GM18505 (cell line): ENCODE measurements at regions not wholly inside any gene's neighbourhood (a gene's known extent, or its start where the extent isn't known, plus 50 kb on each side); places are given as distances from the start of the nearest gene placed in this dataset.

Experiments used
- ATAC-seq: cut with Tn5 transposase; IDR thresholded peaks from one replicate; pipeline ENCODE4 v1.9.1; 2021; ENCODE audit not compliant: unreplicated experiment
- POLR2A ChIP-seq: IDR thresholded peaks from 4 replicates; pipeline ENCODE4 v1.6.1; 2011; ENCODE audit warnings: borderline replicate concordance; ENCODE audit not compliant: insufficient read depth, insufficient read length; ENCODE audit errors: extremely low read depth

GRCh38 chr12:114790276-114790675, 106.3 kb upstream of the TBX3 start:
- ATAC-seq, result no peak
- TF ChIP-seq POLR2A, result no peak

DNA sequence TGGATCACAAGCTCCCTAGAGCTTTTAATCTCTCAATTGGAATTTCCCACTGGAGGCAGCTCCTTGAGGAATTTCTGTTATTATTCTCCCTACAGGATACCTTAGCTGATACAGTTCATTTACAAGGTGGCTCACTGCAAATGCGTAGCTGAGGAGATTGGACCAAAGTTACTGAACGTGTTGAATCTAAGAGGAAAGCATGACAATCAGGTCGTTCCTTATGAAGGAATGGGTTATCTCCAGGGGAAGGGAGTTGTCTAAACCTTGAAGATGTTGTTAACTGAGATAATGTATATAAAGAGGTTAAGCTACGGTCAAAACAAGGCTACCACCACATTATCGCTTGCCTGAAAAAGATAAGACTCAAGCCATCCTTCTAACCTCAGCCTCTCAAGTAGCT, 105.8 kb upstream of the TBX3 start:
- TF ChIP-seq POLR2A, result no peak
- ATAC-seq, result no peak

GRCh38 chr12:114789276-114789675, 105.3 kb upstream of the TBX3 start:
- no peak for TF ChIP-seq POLR2A
- no peak for ATAC-seq

DNA sequence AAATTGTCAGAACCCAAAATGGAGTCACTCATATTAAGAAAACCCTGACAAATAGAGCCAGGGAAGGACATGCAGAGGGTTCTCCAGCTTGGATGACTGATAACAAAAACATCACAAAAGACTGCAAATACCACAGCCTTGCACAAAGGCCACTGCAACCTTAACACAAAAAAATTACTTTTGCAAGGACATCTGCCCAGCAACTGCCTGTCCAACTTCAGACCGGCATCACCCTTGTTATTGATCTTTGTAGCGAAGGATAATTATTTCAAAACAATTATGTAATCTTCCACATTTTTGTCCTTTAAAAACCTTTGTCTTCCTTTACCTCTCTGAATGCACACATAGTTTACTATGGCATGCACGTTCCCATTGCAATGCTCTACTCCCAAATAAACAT, 100.6 kb upstream of the TBX3 start:
- ATAC-seq, result no peak
- no peak for TF ChIP-seq POLR2A

- TF ChIP-seq POLR2A, result no peak
- no peak for ATAC-seq
These were observed 99.2 kb upstream of the TBX3 start for GRCh38 chr12:114783089-114783618.

GRCh38 chr12:114780746-114781399, 96.9 kb upstream of the TBX3 start:
- TF ChIP-seq POLR2A, result no peak
- ATAC-seq, result no peak

- ATAC-seq, result no peak
- no peak for TF ChIP-seq POLR2A
These were observed 95.7 kb upstream of the TBX3 start for GRCh38 chr12:114779647-114780046.

- TF ChIP-seq POLR2A, result no peak
- no peak for ATAC-seq
These were observed 95.2 kb upstream of the TBX3 start for GRCh38 chr12:114779186-114779585.

DNA sequence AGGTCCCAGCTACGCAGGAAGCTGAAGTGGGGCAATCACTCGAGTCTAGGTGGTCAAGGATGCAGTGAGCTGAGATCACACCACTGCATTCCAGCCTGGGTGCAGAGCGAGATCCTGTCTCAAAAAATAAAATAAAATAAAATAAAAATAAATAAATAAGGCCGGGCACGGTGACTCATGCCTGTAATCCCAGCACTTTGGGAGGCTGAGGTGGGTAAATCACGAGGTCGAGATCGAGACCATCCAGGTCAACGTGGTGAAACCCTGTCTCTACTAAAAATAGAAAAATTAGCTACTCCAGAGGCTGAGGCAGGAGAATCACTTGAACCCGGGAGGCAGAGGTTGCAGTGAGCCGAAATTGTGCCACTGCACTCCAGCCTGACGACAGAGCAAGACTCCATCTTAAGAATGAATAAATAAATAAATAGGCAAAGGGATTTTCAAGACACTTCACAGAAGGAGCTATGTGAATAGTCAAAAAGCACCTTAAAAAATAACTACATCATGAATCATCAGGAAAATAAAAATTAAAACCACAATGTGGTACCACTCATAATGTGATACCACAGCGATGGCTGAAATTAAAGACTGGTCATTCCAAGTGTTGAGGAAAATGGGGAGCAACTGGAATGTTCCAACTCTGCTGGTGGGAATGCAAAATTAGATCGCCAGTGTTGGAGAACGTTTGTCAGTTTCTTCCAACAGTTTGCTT, 92.9 kb upstream of the TBX3 start:
- no peak for ATAC-seq
- no peak for TF ChIP-seq POLR2A

GRCh38 chr12:114774699-114775098, 90.7 kb upstream of the TBX3 start:
- TF ChIP-seq POLR2A, result no peak
- no peak for ATAC-seq

DNA sequence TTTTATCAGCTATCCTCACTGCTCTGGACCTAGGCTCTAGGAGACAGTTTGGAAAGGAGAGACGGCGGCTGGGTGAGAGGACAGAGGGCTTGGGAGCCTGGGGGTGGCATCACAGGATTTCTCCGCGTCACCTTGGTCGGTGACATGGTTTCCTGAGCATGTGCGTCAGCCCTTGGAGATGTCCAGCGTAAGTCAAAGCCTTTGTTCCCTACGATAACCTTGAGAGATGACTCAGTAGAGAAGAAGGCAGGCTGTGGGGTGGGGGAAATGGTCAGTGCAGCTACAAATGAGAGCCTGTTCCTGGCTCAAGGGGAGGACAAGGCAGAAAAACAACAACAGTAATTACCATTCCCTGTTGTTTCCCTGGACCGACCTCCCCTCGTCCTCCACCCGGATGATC, 90.2 kb upstream of the TBX3 start:
- ATAC-seq, result no peak
- TF ChIP-seq POLR2A, result no peak

- TF ChIP-seq POLR2A, result no peak
- no peak for ATAC-seq
These were observed 86.3 kb upstream of the TBX3 start for GRCh38 chr12:114770323-114770722.

DNA sequence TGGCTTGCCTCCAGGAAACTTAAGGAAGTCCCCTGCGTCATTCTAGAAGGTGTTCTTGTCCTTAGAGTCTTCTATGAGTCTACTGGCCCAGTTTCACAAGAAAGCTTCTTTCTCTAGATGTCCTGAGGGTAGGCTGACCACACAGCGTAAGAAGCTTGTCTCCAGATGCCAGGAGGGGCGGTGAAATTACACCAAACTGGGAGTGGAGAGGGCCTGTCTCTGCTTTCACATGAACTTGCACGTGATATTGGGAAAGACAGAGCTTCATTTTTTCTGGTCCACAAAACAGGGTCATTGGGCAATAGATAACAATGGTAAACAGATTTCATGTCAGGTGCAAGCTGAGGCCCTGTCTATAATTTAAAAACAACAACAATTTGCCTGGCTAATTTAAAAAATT, 85.7 kb upstream of the TBX3 start:
- TF ChIP-seq POLR2A, result no peak
- no peak for ATAC-seq
